H1 (cell line): ENCODE measurements at regions not wholly inside any gene's neighbourhood (a gene's known extent, or its start where the extent isn't known, plus 50 kb on each side); places are given as distances from the start of the nearest gene placed in this dataset.

Source experiments
- CTCF ChIA-PET: fragments of 300-600 bp; sonication (Branson Sonifier 250); formaldehyde crosslinking; loops from one replicate; lab custom pipeline; 2021; ENCODE audit not compliant: partially characterized antibody; lab: Charles Lee
- POLR2A ChIA-PET: fragments of 300-600 bp; sonication (Branson Sonifier 250); formaldehyde crosslinking; loops from one replicate; lab custom pipeline; 2021; ENCODE audit warnings: inconsistent platforms; ENCODE audit not compliant: partially characterized antibody; lab: Charles Lee
- DNase-seq, 2 experiments: peaks; one replicate each; pipeline versions ENCODE4 v3.0.0 to v3.0.0-alpha.2; 2010 to 2022; ENCODE audit warnings: low spot score in 2 of 2, low read depth in 1 of 2, mixed read lengths in 1 of 2
- FAIRE-seq: peaks from 2 replicates; lab custom pipeline; 2011; peaks lifted over from hg19 to GRCh38; lab: Jason Lieb, UNC
- H2AFZ ChIP-seq: 2 replicates; pipeline ENCODE4 v1.8.1; 2012; ENCODE audit warnings: low read length, inconsistent platforms
- H2AK5ac ChIP-seq: 2 replicates; pipeline ENCODE4 v1.6.1; 2013; ENCODE audit warnings: low read depth, low read length
- H2BK120ac ChIP-seq: replicated peaks from 2 replicates; pipeline ENCODE3; 2013; ENCODE audit warnings: low read depth, low read length, inconsistent platforms
- H2BK12ac ChIP-seq: 2 replicates; pipeline ENCODE4 v1.6.1; 2013; ENCODE audit warnings: low read depth, low read length
- H2BK15ac ChIP-seq: 2 replicates; pipeline ENCODE4 v1.6.1; 2013; ENCODE audit warnings: low read length
- H2BK20ac ChIP-seq: 2 replicates; pipeline ENCODE4 v1.6.1; 2013; ENCODE audit warnings: low read length
- H2BK5ac ChIP-seq: 2 replicates; pipeline ENCODE4 v1.6.1; 2013; ENCODE audit warnings: low read depth, low read length
- H3K14ac ChIP-seq: 2 replicates; pipeline ENCODE4 v1.6.1; 2013; ENCODE audit warnings: inconsistent platforms; ENCODE audit not compliant: insufficient read length
- H3K18ac ChIP-seq: 2 replicates; pipeline ENCODE4 v1.6.1; 2013; ENCODE audit warnings: low read length; ENCODE audit errors: extremely low read depth
- H3K23ac ChIP-seq: 2 replicates; pipeline ENCODE4 v1.6.1; 2013; ENCODE audit warnings: inconsistent platforms; ENCODE audit not compliant: insufficient read length
- H3K23me2 ChIP-seq: 2 replicates; pipeline ENCODE4 v1.6.1; 2013; ENCODE audit warnings: low read depth, low read length
- H3K27ac ChIP-seq: 2 replicates; pipeline ENCODE4 v1.6.1; 2011; ENCODE audit warnings: low read depth, low read length, inconsistent platforms
- H3K27me3 ChIP-seq, 4 experiments: replicated peaks in 1 of 4; 1 replicate in 1 of 4; 2 replicates in 3 of 4; pipeline versions ENCODE4 v1.6.1 to v1.8.1; 2011 to 2013; ENCODE audit warnings: low read length in 3 of 4, mild to moderate bottlenecking in 3 of 4, inconsistent platforms in 2 of 4, mixed read lengths in 2 of 4, moderate library complexity in 1 of 4; ENCODE audit not compliant: control insufficient read depth in 3 of 4, insufficient read depth in 3 of 4; ENCODE audit errors: extremely low read depth in 1 of 4
- H3K36me3 ChIP-seq, 4 experiments: 2 replicates each; pipeline versions ENCODE4 v1.6.1 to v1.8.1; 2011 to 2013; ENCODE audit warnings: mild to moderate bottlenecking in 4 of 4, low read length in 3 of 4, moderate library complexity in 2 of 4, control low read depth in 1 of 4, inconsistent platforms in 1 of 4; ENCODE audit not compliant: insufficient read depth in 4 of 4, control insufficient read depth in 2 of 4
- H3K4ac ChIP-seq: replicated peaks from 2 replicates; pipeline ENCODE3; 2013; ENCODE audit warnings: low read length, low read depth, mixed read lengths, inconsistent platforms; ENCODE audit not compliant: insufficient read length
- H3K4me1 ChIP-seq, 4 experiments: replicated peaks in 1 of 4; 1 replicate in 1 of 4; 2 replicates in 3 of 4; pipeline versions ENCODE4 v1.6.1 to v1.8.1; 2011 to 2013; ENCODE audit warnings: low read length in 3 of 4, inconsistent platforms in 2 of 4, mixed read lengths in 1 of 4; ENCODE audit not compliant: insufficient read depth in 4 of 4, control insufficient read depth in 3 of 4
- H3K4me2 ChIP-seq, 2 experiments: 2 replicates each; pipeline versions ENCODE4 v1.6.1 to v1.8.1; 2011 to 2013; ENCODE audit warnings: low read depth in 2 of 2, low read length in 2 of 2, control low read depth in 1 of 2, inconsistent platforms in 1 of 2, mild to moderate bottlenecking in 1 of 2; ENCODE audit not compliant: insufficient read depth in 1 of 2
- H3K4me3 ChIP-seq, 4 experiments: fragments of 200-600, 300-600 bp in 1 of 4; sonication (generic), shearing (Covaris generic), sonication (Bioruptor Twin) in 1 of 4; 2 replicates each; pipeline versions ENCODE4 v1.5.1 to v1.8.1; 2011 to 2016; ENCODE audit warnings: low read length in 4 of 4, low read depth in 3 of 4, control low read depth in 2 of 4, inconsistent platforms in 2 of 4, mild to moderate bottlenecking in 2 of 4, mixed read lengths in 1 of 4, moderate library complexity in 1 of 4; ENCODE audit not compliant: insufficient read depth in 2 of 4; ENCODE audit errors: extremely low read depth in 1 of 4
- H3K56ac ChIP-seq: replicated peaks from 2 replicates; pipeline ENCODE3; 2013; ENCODE audit warnings: low read depth, mild to moderate bottlenecking, mixed read lengths, low read length, inconsistent platforms; ENCODE audit not compliant: insufficient read length
- H3K79me1 ChIP-seq: 2 replicates; pipeline ENCODE4 v1.6.1; 2013; ENCODE audit warnings: low read depth, low read length, control low read depth
- H3K79me2 ChIP-seq, 2 experiments: 2 replicates each; pipeline versions ENCODE4 v1.6.1 to v1.8.1; 2012 to 2013; ENCODE audit warnings: low read length in 2 of 2, mild to moderate bottlenecking in 2 of 2, inconsistent platforms in 1 of 2; ENCODE audit not compliant: insufficient read depth in 2 of 2, control insufficient read depth in 1 of 2
- H3K9ac ChIP-seq, 4 experiments: replicated peaks in 1 of 4; 1 replicate in 1 of 4; 2 replicates in 3 of 4; pipeline versions ENCODE4 v1.6.1 to v1.8.1; 2011 to 2013; ENCODE audit warnings: low read depth in 3 of 4, low read length in 3 of 4, control low read depth in 2 of 4, mild to moderate bottlenecking in 2 of 4, moderate library complexity in 2 of 4, inconsistent platforms in 1 of 4; ENCODE audit errors: extremely low read depth in 1 of 4
- H3K9me3 ChIP-seq, 2 experiments: 2 replicates each; pipeline versions ENCODE4 v1.6.1 to v1.8.1; 2012 to 2013; ENCODE audit warnings: mild to moderate bottlenecking in 2 of 2, moderate library complexity in 2 of 2, control low read depth in 1 of 2, inconsistent platforms in 1 of 2, low read depth in 1 of 2, low read length in 1 of 2, mixed read lengths in 1 of 2; ENCODE audit not compliant: insufficient read depth in 2 of 2
- H4K20me1 ChIP-seq, 2 experiments: replicated peaks in 1 of 2; 2 replicates each; pipeline versions ENCODE3 to v1.8.1; 2011 to 2013; ENCODE audit warnings: inconsistent platforms in 2 of 2, low read length in 2 of 2, mild to moderate bottlenecking in 1 of 2; ENCODE audit not compliant: insufficient read depth in 2 of 2, control insufficient read depth in 1 of 2
- H4K5ac ChIP-seq: 2 replicates; pipeline ENCODE4 v1.6.1; 2013; ENCODE audit warnings: low read length, low read depth, mixed read lengths, inconsistent platforms; ENCODE audit not compliant: insufficient read length
- H4K8ac ChIP-seq: 2 replicates; pipeline ENCODE4 v1.8.0; 2013; ENCODE audit warnings: mild to moderate bottlenecking, moderate library complexity, low read length, inconsistent platforms; ENCODE audit not compliant: insufficient read depth; ENCODE audit errors: extremely low read depth
- H4K91ac ChIP-seq: replicated peaks from 2 replicates; pipeline ENCODE3; 2013; ENCODE audit warnings: low read length, mixed read lengths, inconsistent platforms; ENCODE audit not compliant: insufficient read length
- CBX5 ChIP-seq: fragments of 300-800, 300-1000 bp; sonication (generic); IDR thresholded peaks from 2 replicates; pipeline ENCODE4 v1.7.1; 2016; ENCODE audit warnings: antibody characterized with exemption, low read length, low read depth
- WGBS, 2 experiments: shearing (Covaris generic) in 1 of 2; methylation state at CpG; one replicate each; pipeline versions ENCODE4 v1.1.6 to v1.1.7; 2013 to 2015; ENCODE audit warnings: low lambda C conversion rate in 2 of 2, mixed read lengths in 2 of 2, inconsistent platforms in 1 of 2, low coverage in 1 of 2, missing lambda C conversion rate in 1 of 2; ENCODE audit not compliant: insufficient replicate concordance in 2 of 2, insufficient coverage in 1 of 2, insufficient read length in 1 of 2; ENCODE audit errors: extremely low coverage in 1 of 2, missing lambda C conversion rate in 1 of 2; 5-methylcytosine and 5-hydroxymethylcytosine counted together

DNA sequence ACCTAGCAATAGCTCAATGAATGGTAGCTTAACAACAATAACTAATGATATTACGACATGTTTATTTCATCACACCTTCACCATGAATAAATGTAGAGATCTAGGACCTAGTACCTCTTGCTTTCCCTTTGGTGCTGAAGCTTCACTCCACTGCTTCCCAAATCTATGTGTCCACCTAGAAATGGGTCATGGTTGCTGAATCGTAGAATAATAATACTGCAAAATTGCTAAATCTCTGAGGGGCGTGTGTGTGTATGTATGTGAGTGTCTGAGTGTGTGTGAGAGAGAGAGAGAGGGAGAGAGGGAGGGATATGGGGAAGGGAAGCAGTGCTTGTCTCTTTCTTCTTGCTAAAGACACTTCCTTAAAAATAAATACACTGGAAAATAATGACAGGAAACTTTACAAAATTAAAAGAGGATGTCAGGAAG lies 109.3 kb upstream of the BMP2K start:
- 80% methylated on average over 3 of the region's 3 CpGs; no CpG with 5 or more reads in 1 of the 2 experiments for WGBS, 2 experiments

More for the DNA sequence above, 109.3 kb upstream of the BMP2K start:
- ChIA-PET CTCF (interaction anchor here (0.6 to 6.2 kb wide), 4 partner anchors 10 to 218 kb away, joined by 3 to 50 read pairs (median 4); no protein-coding TSS in a partner anchor), POLR2A (no interaction called here)
- Histone ChIP-seq H2BK15ac (no peak overlapping the region), H2AFZ (no peak overlapping the region), H4K20me1 (no peaks in the 10 kb centered on the region), H3K56ac (no peak overlapping the region), H2BK12ac (no peak overlapping the region), H3K27me3 (no peaks in the 10 kb centered on the region), H3K4ac (no peak overlapping the region), H3K23me2 (no peaks in the 10 kb centered on the region), H2BK5ac (no peak overlapping the region), H3K79me2 (no peaks in the 10 kb centered on the region), H3K4me1 (peaks cover 2 to 13% (median 2%) of the 10 kb centered on the region in 4 experiments; a peak in 3 of 7 replicates), H3K79me1 (no peaks in the 10 kb centered on the region), H4K91ac (no peak overlapping the region), H2AK5ac (no peak overlapping the region), H3K9me3 (no peaks in the 10 kb centered on the region), H3K9ac (no peak overlapping the region), H3K4me2 (no peak overlapping the region), H3K4me3 (no peak overlapping the region), H3K23ac (no peak overlapping the region), H3K14ac (no peak overlapping the region), H4K8ac (no peak overlapping the region), H3K36me3 (no peaks in the 10 kb centered on the region), H2BK20ac (no peak overlapping the region), H3K27ac (no peak overlapping the region), H3K18ac (no peak overlapping the region), H2BK120ac (no peak overlapping the region), H4K5ac (no peak overlapping the region)
- FAIRE-seq: no peak
- TF ChIP-seq CBX5: no peak
- no peak for DNase-seq
